C4-2B (cell line): ENCODE measurements at regions not wholly inside any gene's neighbourhood (a gene's known extent, or its start where the extent isn't known, plus 50 kb on each side); places are given as distances from the start of the nearest gene placed in this dataset.

ENCODE experiments used
- ZFX ChIP-seq: fragments of 450-650 bp; IDR thresholded peaks from 2 replicates; pipeline ENCODE4 v1.6.1; 2017
- TF ChIP-seq, protein P1 (sequence below): fragments of 450-650 bp; conservative IDR thresholded peaks from 2 replicates; pipeline ENCODE4 v1.5.1; 2017; ENCODE audit warnings: mild to moderate bottlenecking

GRCh38 chr14:32022938-32023466 lies 54.1 kb upstream of the ARHGAP5 start:
- TF ChIP-seq, protein P1, sequence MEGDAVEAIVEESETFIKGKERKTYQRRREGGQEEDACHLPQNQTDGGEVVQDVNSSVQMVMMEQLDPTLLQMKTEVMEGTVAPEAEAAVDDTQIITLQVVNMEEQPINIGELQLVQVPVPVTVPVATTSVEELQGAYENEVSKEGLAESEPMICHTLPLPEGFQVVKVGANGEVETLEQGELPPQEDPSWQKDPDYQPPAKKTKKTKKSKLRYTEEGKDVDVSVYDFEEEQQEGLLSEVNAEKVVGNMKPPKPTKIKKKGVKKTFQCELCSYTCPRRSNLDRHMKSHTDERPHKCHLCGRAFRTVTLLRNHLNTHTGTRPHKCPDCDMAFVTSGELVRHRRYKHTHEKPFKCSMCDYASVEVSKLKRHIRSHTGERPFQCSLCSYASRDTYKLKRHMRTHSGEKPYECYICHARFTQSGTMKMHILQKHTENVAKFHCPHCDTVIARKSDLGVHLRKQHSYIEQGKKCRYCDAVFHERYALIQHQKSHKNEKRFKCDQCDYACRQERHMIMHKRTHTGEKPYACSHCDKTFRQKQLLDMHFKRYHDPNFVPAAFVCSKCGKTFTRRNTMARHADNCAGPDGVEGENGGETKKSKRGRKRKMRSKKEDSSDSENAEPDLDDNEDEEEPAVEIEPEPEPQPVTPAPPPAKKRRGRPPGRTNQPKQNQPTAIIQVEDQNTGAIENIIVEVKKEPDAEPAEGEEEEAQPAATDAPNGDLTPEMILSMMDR: no peak
- TF ChIP-seq ZFX: no peak
